Activated T-helper 1 cell treated with anti-CD3 and anti-CD28 coated beads, Interleukin-12 subunit alpha, Interleukin-12 subunit beta, Interleukin-2, Interleukin-4 antibody, amounts not matched to agents 30 ng/mL and 10 ng/mL and 1 ng/mL, durations not matched to agents 14 hours and 24 hours and 36 hours (primary cell): ENCODE measurements at regions not wholly inside any gene's neighbourhood (a gene's known extent, or its start where the extent isn't known, plus 50 kb on each side); places are given as distances from the start of the nearest gene placed in this dataset.

Source experiments
- DNase-seq: peaks from one replicate; pipeline ENCODE4 v3.0.0; 2021; ENCODE audit warnings: low spot score
- H3K27ac Mint-ChIP-seq: one replicate; pipeline ENCODE4 v1.8.0; 2021; ENCODE audit warnings: mild to moderate bottlenecking, mixed read lengths
- H3K27me3 Mint-ChIP-seq: one replicate; pipeline ENCODE4 v1.8.0; 2022; ENCODE audit warnings: mild to moderate bottlenecking, moderate library complexity, mixed read lengths; ENCODE audit not compliant: insufficient read depth
- H3K36me3 Mint-ChIP-seq: one replicate; pipeline ENCODE4 v1.8.0; 2021; ENCODE audit warnings: low read depth, mixed read lengths
- H3K4me1 Mint-ChIP-seq: one replicate; pipeline ENCODE4 v1.8.0; 2021; ENCODE audit warnings: low read depth, mixed read lengths
- H3K4me3 Mint-ChIP-seq: one replicate; pipeline ENCODE4 v1.8.0; 2021; ENCODE audit warnings: mild to moderate bottlenecking, moderate library complexity, mixed read lengths
- H3K9me3 Mint-ChIP-seq: one replicate; pipeline ENCODE4 v1.8.0; 2021; ENCODE audit warnings: mixed read lengths
- intact Hi-C: fragments of 100-400 bp; cut with micrococcal nuclease; formaldehyde crosslinking; loops from one replicate; pipeline ENCODE4 v1.15.1; 2024

GRCh38 chr10:4215485-4215884 is 430.5 kb upstream of the KLF6 start:
- Mint-ChIP-seq H3K27me3 (peaks cover 5% of the 10 kb centered on the region), H3K27ac (no peak overlapping the region), H3K4me1 (no peaks in the 10 kb centered on the region), H3K36me3 (no peaks in the 10 kb centered on the region), H3K9me3 (no peaks in the 10 kb centered on the region), H3K4me3 (no peak overlapping the region)
- no peak for DNase-seq
- intact Hi-C loops = no loop called here

DNA sequence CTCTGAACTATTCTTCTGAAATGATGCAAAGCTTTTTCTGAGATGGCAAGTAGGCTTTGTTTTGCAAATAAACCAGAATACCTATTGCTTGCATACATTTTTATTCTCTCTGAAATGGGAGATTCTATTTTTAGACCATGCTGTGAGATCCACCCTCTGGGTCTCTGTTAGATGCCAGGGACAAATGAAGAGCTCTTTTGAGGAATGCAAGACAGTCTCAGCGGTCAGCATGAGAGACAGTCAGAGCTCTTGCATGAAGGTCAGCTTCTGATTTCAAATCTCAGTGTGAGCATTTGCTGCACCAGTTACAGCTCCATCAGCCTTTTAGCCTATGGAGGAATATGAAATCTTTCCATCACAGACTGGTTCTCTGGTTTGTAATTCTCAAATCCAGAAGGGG is 429.9 kb upstream of the KLF6 start:
- Mint-ChIP-seq H3K27ac (no peak overlapping the region), H3K4me3 (no peak overlapping the region), H3K27me3 (peaks cover 7% of the 10 kb centered on the region), H3K36me3 (no peaks in the 10 kb centered on the region), H3K9me3 (no peaks in the 10 kb centered on the region), H3K4me1 (no peaks in the 10 kb centered on the region)
- intact Hi-C loops = no loop called here
- no peak for DNase-seq

- H3K27ac Mint-ChIP-seq = no peak overlapping the region
- intact Hi-C loops = no loop called here
- no peak for DNase-seq
- peaks cover 3% of the 10 kb centered on the region for H3K9me3 Mint-ChIP-seq
- peaks cover 9% of the 10 kb centered on the region for H3K27me3 Mint-ChIP-seq
- no peak overlapping the region for H3K4me3 Mint-ChIP-seq
- no peaks in the 10 kb centered on the region for H3K36me3 Mint-ChIP-seq
- no peaks in the 10 kb centered on the region for H3K4me1 Mint-ChIP-seq
Measured at GRCh38 chr10:4213441-4213840, 428.4 kb upstream of the KLF6 start.

DNA sequence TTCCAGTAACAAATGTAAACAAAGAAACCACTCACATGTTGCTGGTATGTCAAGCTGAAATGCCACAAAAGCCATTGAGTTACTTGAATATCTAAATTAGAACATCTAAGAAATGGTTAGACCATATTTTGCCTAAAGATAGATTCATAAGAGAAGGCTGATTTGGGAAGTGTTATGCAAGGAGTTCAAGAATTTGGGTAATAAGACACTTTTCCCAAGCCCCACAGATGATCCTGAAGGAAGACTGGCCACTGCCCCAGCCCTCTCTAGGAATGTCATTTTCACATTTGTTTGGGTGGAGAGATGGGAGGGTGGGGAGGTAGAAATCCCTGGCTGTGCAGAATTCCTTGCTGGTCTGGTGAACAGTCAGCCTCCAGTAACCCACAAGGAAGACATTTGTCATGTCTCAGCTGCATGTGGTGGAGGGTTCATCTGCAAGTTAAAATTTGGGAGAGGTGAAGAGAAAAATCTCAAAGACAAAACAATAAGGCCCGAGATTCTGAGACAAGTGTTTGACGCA is 427.2 kb upstream of the KLF6 start:
- no peak overlapping the region for H3K27ac Mint-ChIP-seq
- H3K9me3 Mint-ChIP-seq = peaks cover 4% of the 10 kb centered on the region
- peaks cover 9% of the 10 kb centered on the region for H3K27me3 Mint-ChIP-seq
- H3K36me3 Mint-ChIP-seq = no peaks in the 10 kb centered on the region
- no peak overlapping the region for H3K4me3 Mint-ChIP-seq
- no peaks in the 10 kb centered on the region for H3K4me1 Mint-ChIP-seq
- DNase-seq = no peak
- intact Hi-C loops = no loop called here

- no peak overlapping the region for H3K27ac Mint-ChIP-seq
- peaks cover 4% of the 10 kb centered on the region for H3K9me3 Mint-ChIP-seq
- no peak overlapping the region for H3K4me3 Mint-ChIP-seq
- intact Hi-C loops = no loop called here
- H3K4me1 Mint-ChIP-seq = no peaks in the 10 kb centered on the region
- DNase-seq = no peak
- H3K27me3 Mint-ChIP-seq = peaks cover 7% of the 10 kb centered on the region
- H3K36me3 Mint-ChIP-seq = no peaks in the 10 kb centered on the region
Measured at GRCh38 chr10:4208499-4208898, 423.5 kb upstream of the KLF6 start.

DNA sequence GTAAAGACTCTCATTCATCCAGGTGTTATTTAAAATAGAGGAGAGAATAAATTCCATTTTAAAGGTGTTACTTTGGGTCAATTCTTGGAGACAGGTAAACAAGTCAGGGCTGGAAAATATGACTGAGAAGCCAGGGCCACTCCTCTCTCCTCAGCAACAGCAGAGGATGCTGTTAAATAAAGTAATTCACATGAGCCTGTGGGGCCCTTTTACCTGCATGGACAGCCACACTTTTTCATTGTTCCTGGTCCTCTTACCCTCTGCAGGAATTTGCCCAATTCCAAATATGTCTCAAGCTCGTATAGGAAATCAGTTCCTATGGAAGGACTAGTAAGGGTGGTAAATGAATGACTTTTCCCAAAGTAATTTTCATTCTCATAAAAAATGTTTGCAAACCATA is 420.1 kb upstream of the KLF6 start:
- Mint-ChIP-seq H3K27ac (no peak overlapping the region), H3K27me3 (peaks cover 8% of the 10 kb centered on the region), H3K4me1 (no peaks in the 10 kb centered on the region), H3K36me3 (no peaks in the 10 kb centered on the region), H3K4me3 (no peak overlapping the region), H3K9me3 (peaks cover 4% of the 10 kb centered on the region)
- no peak for DNase-seq
- intact Hi-C loops = no loop called here

DNA sequence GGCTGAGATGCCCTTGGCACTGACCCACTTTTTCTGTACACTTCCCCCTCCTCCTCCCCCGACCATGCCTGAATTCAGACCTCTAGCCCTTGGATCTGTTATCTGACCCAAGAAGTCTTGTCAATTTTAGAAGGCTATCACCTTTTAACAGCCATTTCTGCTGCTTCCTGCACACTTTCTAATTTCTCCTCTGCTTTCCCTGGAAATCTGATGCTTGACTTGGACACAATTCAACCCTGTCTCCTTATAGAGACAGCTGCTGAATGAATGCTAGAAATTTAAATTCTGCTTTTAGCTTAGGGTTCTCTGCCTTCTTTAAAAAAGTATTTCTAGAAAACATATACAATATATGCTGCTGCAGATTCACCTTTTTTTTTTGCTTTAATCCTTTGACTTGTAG is 417.9 kb upstream of the KLF6 start:
- no peaks in the 10 kb centered on the region for H3K4me1 Mint-ChIP-seq
- no peak overlapping the region for H3K4me3 Mint-ChIP-seq
- intact Hi-C loops = no loop called here

GRCh38 chr10:4201866-4202825 is 417.1 kb upstream of the KLF6 start:
- no peak overlapping the region for H3K4me3 Mint-ChIP-seq

More for the DNA sequence above, 417.9 kb upstream of the KLF6 start:
- H3K27me3 Mint-ChIP-seq = peaks cover 10% of the 10 kb centered on the region
- no peaks in the 10 kb centered on the region for H3K36me3 Mint-ChIP-seq
- no peak for DNase-seq
- H3K9me3 Mint-ChIP-seq = no peaks in the 10 kb centered on the region
- no peak overlapping the region for H3K27ac Mint-ChIP-seq

DNA sequence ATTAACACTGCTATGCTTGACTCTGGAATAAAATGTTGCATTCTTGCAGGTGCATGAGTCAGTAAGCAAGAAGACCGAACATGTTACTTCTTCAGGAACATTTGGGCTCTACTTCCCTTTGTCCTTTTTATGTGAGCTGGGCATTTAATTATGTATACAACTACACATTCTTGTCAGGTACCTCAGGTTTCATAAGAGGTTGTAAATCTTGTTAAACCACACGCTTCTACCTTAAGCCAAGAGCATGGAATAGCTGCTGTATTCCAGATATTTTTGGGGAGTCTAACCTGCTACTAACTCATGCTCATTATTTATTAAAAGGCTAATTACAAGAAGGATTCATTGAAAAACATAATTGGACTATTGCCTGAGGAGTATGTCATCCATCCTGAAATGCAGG is 414.2 kb upstream of the KLF6 start:
- Mint-ChIP-seq H3K9me3 (no peaks in the 10 kb centered on the region), H3K4me1 (peaks cover 11% of the 10 kb centered on the region), H3K4me3 (no peak overlapping the region), H3K36me3 (no peaks in the 10 kb centered on the region), H3K27ac (no peak overlapping the region), H3K27me3 (peaks cover 16% of the 10 kb centered on the region)
- intact Hi-C loops = no loop called here
- DNase-seq = no peak

More at GRCh38 chr10:4201866-4202825, 417.1 kb upstream of the KLF6 start:
- H3K9me3 Mint-ChIP-seq = no peaks in the 10 kb centered on the region
- no peaks in the 10 kb centered on the region for H3K36me3 Mint-ChIP-seq
- DNase-seq = no peak
- H3K27me3 Mint-ChIP-seq = peaks cover 16% of the 10 kb centered on the region
- peaks cover 4% of the 10 kb centered on the region for H3K4me1 Mint-ChIP-seq
- intact Hi-C loops = no loop called here
- H3K27ac Mint-ChIP-seq = no peak overlapping the region

DNA sequence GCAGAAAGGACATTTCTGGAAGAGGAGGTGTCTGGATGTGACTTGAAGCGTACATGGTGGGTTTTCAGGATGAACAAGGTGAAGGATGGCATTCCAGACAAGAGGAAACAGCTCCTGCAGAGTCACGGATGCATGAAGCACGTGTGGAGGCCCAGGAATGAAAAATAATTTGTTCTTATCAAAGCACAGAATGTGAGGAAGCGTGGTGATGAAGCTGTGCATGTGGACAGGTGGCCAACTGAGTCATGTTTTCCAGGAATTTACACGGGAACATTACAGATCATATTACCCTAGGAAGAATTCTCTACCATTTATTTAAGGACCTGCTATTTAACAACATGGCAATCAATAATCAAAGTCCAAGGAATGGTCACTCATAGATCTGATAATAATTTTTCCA is 413.2 kb upstream of the KLF6 start:
- Mint-ChIP-seq H3K27ac (no peak overlapping the region), H3K4me3 (no peak overlapping the region), H3K36me3 (no peaks in the 10 kb centered on the region), H3K9me3 (no peaks in the 10 kb centered on the region), H3K27me3 (peaks cover 16% of the 10 kb centered on the region), H3K4me1 (peaks cover 11% of the 10 kb centered on the region)
- no peak for DNase-seq
- intact Hi-C loops = no loop called here

- no peak overlapping the region for H3K4me3 Mint-ChIP-seq
- H3K27ac Mint-ChIP-seq = no peak overlapping the region
- no peak for DNase-seq
- H3K4me1 Mint-ChIP-seq = peaks cover 11% of the 10 kb centered on the region
- H3K36me3 Mint-ChIP-seq = no peaks in the 10 kb centered on the region
- H3K9me3 Mint-ChIP-seq = no peaks in the 10 kb centered on the region
- intact Hi-C loops = no loop called here
- H3K27me3 Mint-ChIP-seq = peaks cover 16% of the 10 kb centered on the region
Measured at GRCh38 chr10:4197676-4198075, 412.7 kb upstream of the KLF6 start.

DNA sequence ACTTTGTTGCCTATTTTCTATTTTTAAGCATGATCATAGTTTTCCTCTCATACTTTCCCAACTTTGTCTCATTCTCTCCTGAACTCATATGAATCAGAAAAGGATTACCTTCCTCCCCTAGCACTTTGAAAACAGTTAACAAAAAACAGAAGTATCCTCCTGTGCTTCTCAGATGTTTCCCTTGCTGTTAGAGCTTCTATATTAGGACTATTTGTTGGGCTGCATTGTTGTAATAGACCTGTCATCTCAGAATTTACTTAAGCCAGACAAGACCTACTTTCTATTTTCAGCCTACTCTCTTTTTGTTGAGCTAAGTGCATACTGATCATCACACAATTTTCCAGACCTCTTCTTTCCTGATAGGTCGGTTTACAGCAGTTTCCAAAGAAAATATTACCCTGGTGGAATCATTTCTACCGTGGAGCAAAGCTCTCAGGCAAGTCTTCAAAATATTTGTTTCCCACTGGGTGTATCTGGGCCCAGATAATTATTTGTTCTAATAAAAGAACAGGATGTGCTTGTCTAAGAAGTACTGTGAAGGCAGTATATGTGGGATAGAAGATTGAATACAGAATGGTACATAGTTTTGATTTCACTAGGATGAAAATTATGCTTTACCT is 411.9 kb upstream of the KLF6 start:
- Mint-ChIP-seq H3K4me1 (peaks cover 11% of the 10 kb centered on the region), H3K9me3 (no peaks in the 10 kb centered on the region), H3K36me3 (no peaks in the 10 kb centered on the region), H3K27ac (no peak overlapping the region), H3K27me3 (peaks cover 13% of the 10 kb centered on the region), H3K4me3 (no peak overlapping the region)
- intact Hi-C loops = no loop called here
- DNase-seq = no peak

GRCh38 chr10:4196183-4196582 is 411.2 kb upstream of the KLF6 start:
- H3K4me1 Mint-ChIP-seq = peaks cover 11% of the 10 kb centered on the region
- no peak overlapping the region for H3K4me3 Mint-ChIP-seq
- H3K27me3 Mint-ChIP-seq = peaks cover 13% of the 10 kb centered on the region
- intact Hi-C loops = no loop called here
- no peak for DNase-seq
- no peak overlapping the region for H3K27ac Mint-ChIP-seq
- H3K9me3 Mint-ChIP-seq = no peaks in the 10 kb centered on the region
- H3K36me3 Mint-ChIP-seq = no peaks in the 10 kb centered on the region
